ENCODE measurements at regions not wholly inside any gene's neighbourhood (a gene's known extent, or its start where the extent isn't known, plus 50 kb on each side); places are given as distances from the start of the nearest gene placed in this dataset.

DNA sequence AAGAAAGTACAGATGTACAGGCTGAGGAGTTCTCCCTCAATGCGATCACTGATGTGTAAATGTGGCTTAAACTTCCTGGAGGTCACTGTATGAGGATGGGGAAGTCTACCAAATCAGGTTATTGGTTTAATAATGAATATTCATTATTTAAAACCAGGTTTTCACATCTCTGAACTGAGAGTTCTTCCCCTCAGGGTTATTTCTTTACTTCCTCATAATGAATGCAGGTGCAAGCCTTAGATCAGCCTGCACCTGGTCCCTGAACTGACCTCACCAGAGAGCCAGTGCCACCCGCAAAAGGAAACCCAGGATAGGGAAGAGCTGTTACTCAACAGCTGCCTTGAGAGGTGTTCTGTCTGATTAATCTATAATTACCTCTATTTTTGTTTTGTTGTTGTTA lies 369.0 kb downstream of the EPHA4 start:
- Histone ChIP-seq H3K4me1 (ENCODE audit: insufficient read depth, low read length) (no peaks in the 10 kb centered on the region), H4K20me1 (ENCODE audit: insufficient read depth, low read length) (no peaks in the 10 kb centered on the region), H2AFZ (ENCODE audit: low read length) (no peak overlapping the region), H3K79me2 (ENCODE audit: insufficient read depth, low read length) (no peaks in the 10 kb centered on the region), H3K36me3 (ENCODE audit: insufficient read depth, low read length) (no peaks in the 10 kb centered on the region), H3K4me3 (ENCODE audit: insufficient read depth, low read length) (no peak overlapping the region), H3K4me2 (ENCODE audit: insufficient read depth, low read length) (no peak overlapping the region), H3K9me3 (ENCODE audit: low read depth, low read length) (no peaks in the 10 kb centered on the region), H3K27ac (ENCODE audit: low read depth, low read length) (no peak overlapping the region), H3K27me3 (ENCODE audit: insufficient read depth, low read length) (no peaks in the 10 kb centered on the region)
- TF ChIP-seq, protein P1, sequence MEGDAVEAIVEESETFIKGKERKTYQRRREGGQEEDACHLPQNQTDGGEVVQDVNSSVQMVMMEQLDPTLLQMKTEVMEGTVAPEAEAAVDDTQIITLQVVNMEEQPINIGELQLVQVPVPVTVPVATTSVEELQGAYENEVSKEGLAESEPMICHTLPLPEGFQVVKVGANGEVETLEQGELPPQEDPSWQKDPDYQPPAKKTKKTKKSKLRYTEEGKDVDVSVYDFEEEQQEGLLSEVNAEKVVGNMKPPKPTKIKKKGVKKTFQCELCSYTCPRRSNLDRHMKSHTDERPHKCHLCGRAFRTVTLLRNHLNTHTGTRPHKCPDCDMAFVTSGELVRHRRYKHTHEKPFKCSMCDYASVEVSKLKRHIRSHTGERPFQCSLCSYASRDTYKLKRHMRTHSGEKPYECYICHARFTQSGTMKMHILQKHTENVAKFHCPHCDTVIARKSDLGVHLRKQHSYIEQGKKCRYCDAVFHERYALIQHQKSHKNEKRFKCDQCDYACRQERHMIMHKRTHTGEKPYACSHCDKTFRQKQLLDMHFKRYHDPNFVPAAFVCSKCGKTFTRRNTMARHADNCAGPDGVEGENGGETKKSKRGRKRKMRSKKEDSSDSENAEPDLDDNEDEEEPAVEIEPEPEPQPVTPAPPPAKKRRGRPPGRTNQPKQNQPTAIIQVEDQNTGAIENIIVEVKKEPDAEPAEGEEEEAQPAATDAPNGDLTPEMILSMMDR (IDR thresholded peaks at IDR 0.05; ENCODE audit: extremely low read depth, low read depth, low read length) = no peak
- DNase-seq (ENCODE audit: insufficient read length, low spot score, missing footprints) = no peak

DNA sequence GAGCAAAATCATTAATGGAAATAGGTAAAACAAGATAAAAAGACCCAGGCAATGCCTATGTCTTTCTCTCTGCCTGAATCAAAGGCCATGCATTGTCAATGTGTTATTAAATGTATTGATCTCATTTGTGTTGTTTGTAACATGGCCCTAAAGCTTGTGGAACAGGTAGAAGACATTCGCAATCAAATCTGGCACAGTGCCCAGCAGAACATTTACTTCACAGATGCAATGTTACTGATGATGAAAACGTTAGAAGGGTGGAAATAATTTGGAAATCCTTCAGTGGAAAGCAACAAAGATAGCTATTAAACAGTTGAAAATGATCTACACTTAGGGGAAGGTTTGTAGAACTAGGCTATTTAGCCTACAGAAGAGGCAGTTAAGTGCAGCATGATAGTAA lies 368.2 kb downstream of the EPHA4 start:
- DNase-seq (ENCODE audit: insufficient read length, low spot score, missing footprints) = no peak
- no peaks in the 10 kb centered on the region for H3K4me1 ChIP-seq (ENCODE audit: insufficient read depth, low read length)
- TF ChIP-seq, protein P1 (IDR thresholded peaks at IDR 0.05; ENCODE audit: extremely low read depth, low read depth, low read length) = no peak
- no peak overlapping the region for H3K4me3 ChIP-seq (ENCODE audit: insufficient read depth, low read length)
- H2AFZ ChIP-seq (ENCODE audit: low read length) = no peak overlapping the region
- no peak overlapping the region for H3K27ac ChIP-seq (ENCODE audit: low read depth, low read length)
- no peaks in the 10 kb centered on the region for H4K20me1 ChIP-seq (ENCODE audit: insufficient read depth, low read length)
- H3K79me2 ChIP-seq (ENCODE audit: insufficient read depth, low read length) = no peaks in the 10 kb centered on the region
- H3K36me3 ChIP-seq (ENCODE audit: insufficient read depth, low read length) = no peaks in the 10 kb centered on the region
- H3K4me2 ChIP-seq (ENCODE audit: insufficient read depth, low read length) = no peak overlapping the region
- H3K27me3 ChIP-seq (ENCODE audit: insufficient read depth, low read length) = no peaks in the 10 kb centered on the region
- no peaks in the 10 kb centered on the region for H3K9me3 ChIP-seq (ENCODE audit: low read depth, low read length)

DNA sequence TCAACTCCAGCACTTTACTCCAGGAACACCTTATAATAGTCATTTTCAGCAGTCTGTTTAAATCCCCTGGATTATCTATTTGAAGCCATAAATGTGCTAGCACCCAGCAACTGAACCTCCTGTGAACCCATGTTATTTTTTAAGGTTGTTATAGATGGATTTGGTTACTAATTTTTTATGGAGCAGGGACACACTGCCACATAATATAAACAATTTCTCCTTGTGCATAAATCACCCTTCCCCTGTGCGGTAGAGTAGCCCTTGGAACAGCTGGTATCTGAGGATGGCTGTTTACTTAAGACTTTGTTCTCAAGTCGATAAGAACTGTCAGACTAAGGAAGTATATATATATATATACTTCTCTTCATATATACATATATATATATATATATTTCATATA lies 367.4 kb downstream of the EPHA4 start:
- Histone ChIP-seq H3K79me2 (ENCODE audit: insufficient read depth, low read length) (no peaks in the 10 kb centered on the region), H3K4me3 (ENCODE audit: insufficient read depth, low read length) (no peak overlapping the region), H3K9me3 (ENCODE audit: low read depth, low read length) (no peaks in the 10 kb centered on the region), H4K20me1 (ENCODE audit: insufficient read depth, low read length) (no peaks in the 10 kb centered on the region), H3K27me3 (ENCODE audit: insufficient read depth, low read length) (no peaks in the 10 kb centered on the region), H3K4me2 (ENCODE audit: insufficient read depth, low read length) (no peak overlapping the region), H2AFZ (ENCODE audit: low read length) (no peak overlapping the region), H3K27ac (ENCODE audit: low read depth, low read length) (no peak overlapping the region), H3K4me1 (ENCODE audit: insufficient read depth, low read length) (no peaks in the 10 kb centered on the region), H3K36me3 (ENCODE audit: insufficient read depth, low read length) (no peaks in the 10 kb centered on the region)
- TF ChIP-seq, protein P1 (IDR thresholded peaks at IDR 0.05; ENCODE audit: extremely low read depth, low read depth, low read length) = no peak
- no peak for DNase-seq (ENCODE audit: insufficient read length, low spot score, missing footprints)

DNA sequence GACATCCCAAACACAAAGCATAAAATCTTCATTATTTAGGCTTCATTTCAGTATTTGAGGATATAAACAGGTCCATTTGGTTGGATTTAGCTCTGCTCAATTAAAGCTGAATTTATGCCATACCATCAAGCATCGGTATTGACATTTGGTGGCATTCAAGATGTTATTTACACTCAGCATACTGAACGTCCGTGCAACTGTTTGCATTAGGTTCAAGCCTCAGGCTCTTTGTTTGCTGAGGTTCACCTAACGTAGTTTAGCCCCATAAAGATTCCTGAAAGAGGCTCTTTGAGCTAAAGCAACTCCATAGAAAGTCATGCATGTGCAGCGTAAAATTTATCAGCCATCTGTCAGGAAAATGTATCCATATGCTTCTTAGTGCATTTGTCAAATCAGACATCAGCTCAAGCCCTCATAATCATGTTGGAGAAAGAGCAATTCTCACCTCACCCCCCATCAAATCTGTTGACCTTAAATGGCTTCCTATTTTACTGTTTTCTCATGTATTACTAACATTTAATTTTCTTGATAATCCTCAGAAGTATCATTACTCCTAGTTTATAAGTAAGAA lies 366.9 kb downstream of the EPHA4 start:
- TF ChIP-seq, protein P1 (IDR thresholded peaks at IDR 0.05; ENCODE audit: extremely low read depth, low read depth, low read length) = no peak
- Histone ChIP-seq H3K36me3 (ENCODE audit: insufficient read depth, low read length) (no peaks in the 10 kb centered on the region), H3K9me3 (ENCODE audit: low read depth, low read length) (no peaks in the 10 kb centered on the region), H3K4me2 (ENCODE audit: insufficient read depth, low read length) (no peak overlapping the region), H3K27me3 (ENCODE audit: insufficient read depth, low read length) (no peaks in the 10 kb centered on the region), H2AFZ (ENCODE audit: low read length) (no peak overlapping the region), H3K4me1 (ENCODE audit: insufficient read depth, low read length) (no peaks in the 10 kb centered on the region), H3K4me3 (ENCODE audit: insufficient read depth, low read length) (no peak overlapping the region), H4K20me1 (ENCODE audit: insufficient read depth, low read length) (no peaks in the 10 kb centered on the region), H3K79me2 (ENCODE audit: insufficient read depth, low read length) (no peaks in the 10 kb centered on the region), H3K27ac (ENCODE audit: low read depth, low read length) (no peak overlapping the region)
- no peak for DNase-seq (ENCODE audit: insufficient read length, low spot score, missing footprints)
